ENCODE measurements at regions not wholly inside any gene's neighbourhood (a gene's known extent, or its start where the extent isn't known, plus 50 kb on each side); places are given as distances from the start of the nearest gene placed in this dataset.

DNA sequence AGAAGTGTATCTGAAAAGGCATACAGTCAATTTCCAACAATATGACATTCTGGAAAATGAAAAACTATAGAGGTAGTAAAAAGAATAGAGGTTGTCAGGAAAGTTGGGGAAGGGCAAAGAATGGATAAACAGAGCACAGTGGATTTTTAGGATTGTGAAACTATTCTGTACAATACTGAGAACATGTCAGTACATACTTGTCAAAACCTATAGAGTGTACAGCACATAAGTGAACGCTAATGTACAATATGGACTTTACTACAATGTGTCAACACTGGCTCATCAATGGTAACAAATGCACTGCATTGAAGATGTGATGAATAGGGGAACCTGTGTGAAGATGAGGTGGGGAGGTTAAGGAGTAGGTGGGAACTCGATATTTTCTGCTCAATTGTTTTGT lies 483.0 kb upstream of the PFKP start:
- Histone ChIP-seq H2BK12ac (ENCODE audit: low read length) (no peak overlapping the region), H3K79me1 (ENCODE audit: low read depth, low read length) (no peaks in the 10 kb centered on the region), H3K18ac (ENCODE audit: low read length) (no peak overlapping the region), H3K23ac (ENCODE audit: low read depth, low read length, poor library complexity) (no peak overlapping the region), H2AK5ac (ENCODE audit: low read depth, low read length) (no peak overlapping the region), H3K4me2 (ENCODE audit: insufficient read depth, low read length, poor library complexity, severe bottlenecking) (no peak overlapping the region), H3K14ac (ENCODE audit: low read length) (no peak overlapping the region), H3K36me3 (replicated peaks in 1 of 2; ENCODE audit: control insufficient read depth in 2 of 2, insufficient read depth in 2 of 2, low read length in 2 of 2) (no peaks in the 10 kb centered on the region), H4K8ac (ENCODE audit: low read depth, low read length) (no peak overlapping the region), H2BK120ac (ENCODE audit: low read depth, low read length) (no peak overlapping the region), H3K27me3 (ENCODE audit: control insufficient read depth in 3 of 3, insufficient read depth in 3 of 3, low read depth in 1 of 3, low read length in 3 of 3) (no peaks in the 10 kb centered on the region), H3K4ac (ENCODE audit: low read length) (no peak overlapping the region), H2BK5ac (ENCODE audit: low read length) (no peak overlapping the region), H4K91ac (ENCODE audit: low read depth, low read length, poor library complexity) (no peak overlapping the region), H3K4me3 (ENCODE audit: low read length in 2 of 2) (no peak overlapping the region), H3K27ac (replicated peaks; ENCODE audit: low read length) (no peak overlapping the region), H3K4me1 (ENCODE audit: control insufficient read depth in 2 of 2, insufficient read depth in 1 of 2, low read depth in 1 of 2, low read length in 2 of 2) (no peaks in the 10 kb centered on the region), H3K9me3 (replicated peaks in 1 of 2; ENCODE audit: control insufficient read depth in 2 of 2, insufficient read depth in 1 of 2, low read depth in 1 of 2, low read length in 2 of 2) (no peaks in the 10 kb centered on the region), H2AFZ (ENCODE audit: low read length) (no peak overlapping the region), H3K9ac (ENCODE audit: low read depth, low read length, poor library complexity) (no peak overlapping the region), H2BK15ac (ENCODE audit: low read length) (no peak overlapping the region)
- DNase-seq (ENCODE audit: low spot score): no peak
- WGBS, 2 donors (ENCODE audit: extremely low coverage in 2 of 2, insufficient read length in 2 of 2, insufficient replicate concordance in 1 of 2): no CpG with 5 or more reads among the region's 2 CpGs

- H3K4me1 ChIP-seq (ENCODE audit: control insufficient read depth in 2 of 2, insufficient read depth in 1 of 2, low read depth in 1 of 2, low read length in 2 of 2): peaks cover 0 to 15% of the 10 kb centered on the region in 2 donors
- no peaks in the 10 kb centered on the region for H3K79me1 ChIP-seq (ENCODE audit: low read depth, low read length)
- H2AFZ ChIP-seq (ENCODE audit: low read length): peak overlapping the region; percentile 26
- H3K4me3 ChIP-seq (ENCODE audit: low read length in 2 of 2): no peak overlapping the region
- no peak overlapping the region for H3K9ac ChIP-seq (ENCODE audit: low read depth, low read length, poor library complexity)
- WGBS, 2 donors (ENCODE audit: extremely low coverage in 2 of 2, insufficient read length in 2 of 2, insufficient replicate concordance in 1 of 2): no CpG with 5 or more reads among the region's 3 CpGs
- no peaks in the 10 kb centered on the region for H3K9me3 ChIP-seq (replicated peaks in 1 of 2; ENCODE audit: control insufficient read depth in 2 of 2, insufficient read depth in 1 of 2, low read depth in 1 of 2, low read length in 2 of 2)
- H3K23ac ChIP-seq (ENCODE audit: low read depth, low read length, poor library complexity): no peak overlapping the region
- peak overlapping the region; percentile 58 for H2BK12ac ChIP-seq (ENCODE audit: low read length)
- DNase-seq (ENCODE audit: low spot score): no peak
- H3K27ac ChIP-seq (replicated peaks; ENCODE audit: low read length): no peak overlapping the region
- no peak overlapping the region for H2BK120ac ChIP-seq (ENCODE audit: low read depth, low read length)
- H4K91ac ChIP-seq (ENCODE audit: low read depth, low read length, poor library complexity): no peak overlapping the region
- H3K18ac ChIP-seq (ENCODE audit: low read length): no peak overlapping the region
- no peak overlapping the region for H3K14ac ChIP-seq (ENCODE audit: low read length)
- no peak overlapping the region for H4K8ac ChIP-seq (ENCODE audit: low read depth, low read length)
- H3K27me3 ChIP-seq (ENCODE audit: control insufficient read depth in 3 of 3, insufficient read depth in 3 of 3, low read depth in 1 of 3, low read length in 3 of 3): no peaks in the 10 kb centered on the region
- H3K4me2 ChIP-seq (ENCODE audit: insufficient read depth, low read length, poor library complexity, severe bottlenecking): no peak overlapping the region
- no peak overlapping the region for H2BK5ac ChIP-seq (ENCODE audit: low read length)
- H3K36me3 ChIP-seq (replicated peaks in 1 of 2; ENCODE audit: control insufficient read depth in 2 of 2, insufficient read depth in 2 of 2, low read length in 2 of 2): no peaks in the 10 kb centered on the region
- H2AK5ac ChIP-seq (ENCODE audit: low read depth, low read length): no peak overlapping the region
- no peak overlapping the region for H3K4ac ChIP-seq (ENCODE audit: low read length)
- no peak overlapping the region for H2BK15ac ChIP-seq (ENCODE audit: low read length)
Observed at GRCh38 chr10:2576892-2577291, 490.5 kb upstream of the PFKP start.

- Histone ChIP-seq H2BK12ac (ENCODE audit: low read length) (no peak overlapping the region), H3K9me3 (replicated peaks in 1 of 2; ENCODE audit: control insufficient read depth in 2 of 2, insufficient read depth in 1 of 2, low read depth in 1 of 2, low read length in 2 of 2) (no peaks in the 10 kb centered on the region), H3K36me3 (replicated peaks in 1 of 2; ENCODE audit: control insufficient read depth in 2 of 2, insufficient read depth in 2 of 2, low read length in 2 of 2) (no peaks in the 10 kb centered on the region), H4K8ac (ENCODE audit: low read depth, low read length) (no peak overlapping the region), H2BK5ac (ENCODE audit: low read length) (no peak overlapping the region), H3K9ac (ENCODE audit: low read depth, low read length, poor library complexity) (no peak overlapping the region), H2BK15ac (ENCODE audit: low read length) (no peak overlapping the region), H3K14ac (ENCODE audit: low read length) (no peak overlapping the region), H3K18ac (ENCODE audit: low read length) (no peak overlapping the region), H2BK120ac (ENCODE audit: low read depth, low read length) (no peak overlapping the region), H3K27ac (replicated peaks; ENCODE audit: low read length) (no peak overlapping the region), H3K4ac (ENCODE audit: low read length) (no peak overlapping the region), H2AFZ (ENCODE audit: low read length) (no peak overlapping the region), H4K91ac (ENCODE audit: low read depth, low read length, poor library complexity) (no peak overlapping the region), H3K4me2 (ENCODE audit: insufficient read depth, low read length, poor library complexity, severe bottlenecking) (no peak overlapping the region), H3K4me3 (ENCODE audit: low read length in 2 of 2) (no peak overlapping the region), H3K4me1 (ENCODE audit: control insufficient read depth in 2 of 2, insufficient read depth in 1 of 2, low read depth in 1 of 2, low read length in 2 of 2) (peaks cover 0 to 15% of the 10 kb centered on the region in 2 donors), H3K27me3 (ENCODE audit: control insufficient read depth in 3 of 3, insufficient read depth in 3 of 3, low read depth in 1 of 3, low read length in 3 of 3) (no peaks in the 10 kb centered on the region), H3K23ac (ENCODE audit: low read depth, low read length, poor library complexity) (no peak overlapping the region), H2AK5ac (ENCODE audit: low read depth, low read length) (no peak overlapping the region), H3K79me1 (ENCODE audit: low read depth, low read length) (no peaks in the 10 kb centered on the region)
- no peak for DNase-seq (ENCODE audit: low spot score)
- WGBS, 2 donors (ENCODE audit: extremely low coverage in 2 of 2, insufficient read length in 2 of 2, insufficient replicate concordance in 1 of 2): no CpG with 5 or more reads among the region's 6 CpGs
Observed at GRCh38 chr10:2575460-2575859, 491.9 kb upstream of the PFKP start.

DNA sequence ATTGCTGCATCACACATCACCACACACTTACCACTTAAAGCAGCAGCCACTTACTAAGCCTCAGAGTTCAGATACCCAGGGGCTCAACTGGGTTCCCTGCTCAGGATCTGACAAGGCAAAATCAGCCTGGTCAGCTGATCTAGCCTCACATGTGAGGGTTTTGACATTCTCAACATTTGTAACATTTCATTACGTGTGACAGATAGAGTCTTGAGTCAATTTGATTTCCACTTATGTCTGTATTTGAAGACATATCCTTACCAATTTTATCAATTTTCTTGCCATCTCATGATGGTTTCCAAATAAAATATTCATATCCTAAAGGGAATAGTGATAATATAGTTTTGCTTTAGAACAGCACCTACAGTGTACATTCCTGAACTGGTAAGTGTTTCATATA lies 494.7 kb upstream of the PFKP start:
- no peak overlapping the region for H3K4ac ChIP-seq (ENCODE audit: low read length)
- no peak overlapping the region for H3K4me2 ChIP-seq (ENCODE audit: insufficient read depth, low read length, poor library complexity, severe bottlenecking)
- H3K79me1 ChIP-seq (ENCODE audit: low read depth, low read length): no peaks in the 10 kb centered on the region
- no peak overlapping the region for H2AK5ac ChIP-seq (ENCODE audit: low read depth, low read length)
- no peak overlapping the region for H3K14ac ChIP-seq (ENCODE audit: low read length)
- H3K4me1 ChIP-seq (ENCODE audit: control insufficient read depth in 2 of 2, insufficient read depth in 1 of 2, low read depth in 1 of 2, low read length in 2 of 2): peaks cover 0 to 19% of the 10 kb centered on the region in 2 donors
- H3K9ac ChIP-seq (ENCODE audit: low read depth, low read length, poor library complexity): no peak overlapping the region
- no peak overlapping the region for H3K23ac ChIP-seq (ENCODE audit: low read depth, low read length, poor library complexity)
- no peak overlapping the region for H3K4me3 ChIP-seq (ENCODE audit: low read length in 2 of 2)
- no peaks in the 10 kb centered on the region for H3K36me3 ChIP-seq (replicated peaks in 1 of 2; ENCODE audit: control insufficient read depth in 2 of 2, insufficient read depth in 2 of 2, low read length in 2 of 2)
- no peak for DNase-seq (ENCODE audit: low spot score)
- H3K18ac ChIP-seq (ENCODE audit: low read length): no peak overlapping the region
- WGBS, 2 donors (ENCODE audit: extremely low coverage in 2 of 2, insufficient read length in 2 of 2, insufficient replicate concordance in 1 of 2): no CpG with 5 or more reads among the region's 1 CpG
- no peaks in the 10 kb centered on the region for H3K9me3 ChIP-seq (replicated peaks in 1 of 2; ENCODE audit: control insufficient read depth in 2 of 2, insufficient read depth in 1 of 2, low read depth in 1 of 2, low read length in 2 of 2)
- no peak overlapping the region for H2BK15ac ChIP-seq (ENCODE audit: low read length)
- H4K8ac ChIP-seq (ENCODE audit: low read depth, low read length): no peak overlapping the region
- no peaks in the 10 kb centered on the region for H3K27me3 ChIP-seq (ENCODE audit: control insufficient read depth in 3 of 3, insufficient read depth in 3 of 3, low read depth in 1 of 3, low read length in 3 of 3)
- H3K27ac ChIP-seq (replicated peaks; ENCODE audit: low read length): no peak overlapping the region
- no peak overlapping the region for H2BK5ac ChIP-seq (ENCODE audit: low read length)
- H2BK12ac ChIP-seq (ENCODE audit: low read length): no peak overlapping the region
- H2BK120ac ChIP-seq (ENCODE audit: low read depth, low read length): no peak overlapping the region
- no peak overlapping the region for H2AFZ ChIP-seq (ENCODE audit: low read length)
- H4K91ac ChIP-seq (ENCODE audit: low read depth, low read length, poor library complexity): no peak overlapping the region
